ENCODE measurements at regions not wholly inside any gene's neighbourhood (a gene's known extent, or its start where the extent isn't known, plus 50 kb on each side); places are given as distances from the start of the nearest gene placed in this dataset.

- no peak overlapping the region for H3K4me3 ChIP-seq (replicated peaks; ENCODE audit: low read depth, low read length)
- no peak for TF ChIP-seq CTCF (IDR thresholded peaks at IDR 0.05; ENCODE audit: low read length, missing control alignments)
- no peak for DNase-seq (ENCODE audit: low read depth)
Measured at GRCh38 chr2:204360218-204361007, 184.9 kb upstream of the PARD3B start.

DNA sequence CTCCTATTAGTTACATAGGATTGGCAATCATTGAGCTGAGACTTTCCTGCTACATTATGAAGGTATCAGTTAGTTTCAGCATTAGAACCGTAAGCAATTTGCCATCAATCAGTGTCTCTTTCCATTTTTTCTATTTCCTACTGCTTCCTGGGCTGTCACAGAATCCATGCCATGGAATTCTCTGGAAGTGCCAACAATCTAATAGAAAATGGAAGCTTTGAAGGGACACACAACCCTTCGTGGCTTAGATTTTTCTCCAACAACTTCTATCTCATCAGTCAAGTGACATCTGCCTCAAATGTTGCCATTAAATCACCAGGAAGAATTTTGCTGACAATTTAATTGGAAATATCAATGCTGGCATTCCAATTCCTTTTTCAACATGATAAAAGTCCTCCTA, 183.5 kb upstream of the PARD3B start:
- no peak overlapping the region for H3K4me3 ChIP-seq (replicated peaks; ENCODE audit: low read depth, low read length)
- TF ChIP-seq CTCF (IDR thresholded peaks at IDR 0.05; ENCODE audit: low read length, missing control alignments): no peak
- no peak for DNase-seq (ENCODE audit: low read depth)

DNA sequence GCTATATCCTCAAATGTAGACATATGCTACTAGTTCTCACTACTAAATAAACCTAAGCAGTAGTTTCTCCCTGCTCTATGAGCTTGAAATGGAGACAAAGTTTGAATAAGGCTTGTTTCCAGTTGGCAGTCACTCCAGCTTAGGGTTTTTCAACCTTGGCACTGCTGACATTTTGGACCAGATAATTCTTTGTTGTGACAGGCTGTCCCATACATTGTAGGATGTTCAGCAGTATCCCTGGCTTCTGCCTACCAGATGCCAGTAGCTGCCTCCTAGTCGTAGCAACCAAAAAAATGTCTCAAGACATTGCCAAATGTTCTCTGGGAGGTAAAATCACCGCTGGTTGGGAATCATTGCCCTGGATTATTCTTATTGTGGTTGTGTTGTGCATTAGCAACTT, 182.7 kb upstream of the PARD3B start:
- no peak overlapping the region for H3K4me3 ChIP-seq (replicated peaks; ENCODE audit: low read depth, low read length)

DNA sequence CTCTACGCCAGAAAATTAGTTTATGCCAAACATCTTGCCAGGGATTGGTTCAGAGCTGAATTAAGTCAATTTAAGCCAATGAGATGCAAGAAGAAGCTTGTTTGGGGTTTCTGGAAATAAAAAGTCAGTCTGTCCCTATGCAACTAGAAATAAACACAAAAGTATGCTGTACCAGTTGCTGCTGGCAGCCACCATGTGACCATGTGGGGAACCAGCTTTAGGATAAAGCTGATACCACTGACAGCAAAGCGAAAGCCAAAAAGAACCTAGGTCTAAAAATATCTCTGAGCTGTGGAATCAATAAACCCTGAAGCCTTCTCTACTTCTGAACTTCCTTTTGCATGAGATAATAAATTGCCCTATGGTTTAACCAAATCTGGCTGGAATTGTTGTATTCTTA, 181.8 kb upstream of the PARD3B start:
- TF ChIP-seq CTCF (IDR thresholded peaks at IDR 0.05; ENCODE audit: low read length, missing control alignments): no peak
- no peak for DNase-seq (ENCODE audit: low read depth)

More for the DNA sequence above, 182.7 kb upstream of the PARD3B start:
- TF ChIP-seq CTCF (IDR thresholded peaks at IDR 0.05; ENCODE audit: low read length, missing control alignments): no peak
- no peak for DNase-seq (ENCODE audit: low read depth)

GRCh38 chr2:204364860-204365535, 180.3 kb upstream of the PARD3B start:
- H3K4me3 ChIP-seq (replicated peaks; ENCODE audit: low read depth, low read length): no peak overlapping the region
- no peak for TF ChIP-seq CTCF (IDR thresholded peaks at IDR 0.05; ENCODE audit: low read length, missing control alignments)
- no peak for DNase-seq (ENCODE audit: low read depth)

More for the DNA sequence above, 181.8 kb upstream of the PARD3B start:
- H3K4me3 ChIP-seq (replicated peaks; ENCODE audit: low read depth, low read length): no peak overlapping the region

- TF ChIP-seq CTCF (IDR thresholded peaks at IDR 0.05; ENCODE audit: low read length, missing control alignments): no peak
Measured at GRCh38 chr2:204365811-204366210, 179.5 kb upstream of the PARD3B start.

More at GRCh38 chr2:204365811-204366210, 179.5 kb upstream of the PARD3B start:
- DNase-seq (ENCODE audit: low read depth): no peak
- H3K4me3 ChIP-seq (replicated peaks; ENCODE audit: low read depth, low read length): no peak overlapping the region
